Ureter (tissue), 1 donor: ENCODE measurements at regions not wholly inside any gene's neighbourhood (a gene's known extent, or its start where the extent isn't known, plus 50 kb on each side); places are given as distances from the start of the nearest gene placed in this dataset.

Source experiments
- DNase-seq: peaks from one replicate; pipeline ENCODE4 v3.0.0-alpha.2; 2020; ENCODE audit warnings: low spot score
- donor health status: DM: yes; HTN: yes; CAD: no.

GRCh38 chr18:73962256-73962655 is 185.4 kb downstream of the FBXO15 start:
- no peak for DNase-seq

- no peak for DNase-seq
Observed at GRCh38 chr18:73961804-73962203, 185.8 kb downstream of the FBXO15 start.

- DNase-seq = no peak
Observed at GRCh38 chr18:73959352-73959751, 188.3 kb downstream of the FBXO15 start.

GRCh38 chr18:73954268-73954667 is 193.4 kb downstream of the FBXO15 start:
- DNase-seq = no peak

GRCh38 chr18:73952296-73952946 is 195.2 kb downstream of the FBXO15 start:
- peak; percentile 28 for DNase-seq

GRCh38 chr18:73950116-73950700 is 197.4 kb downstream of the FBXO15 start:
- peak; percentile 6 for DNase-seq

GRCh38 chr18:73948497-73948896 is 199.1 kb downstream of the FBXO15 start:
- DNase-seq = peak; percentile 6

GRCh38 chr18:73948084-73948483 is 199.6 kb downstream of the FBXO15 start:
- DNase-seq = peak; percentile 29

GRCh38 chr18:73947180-73947921 is 200.3 kb downstream of the FBXO15 start:
- no peak for DNase-seq

- peak; percentile 8 for DNase-seq
Observed at GRCh38 chr18:73945130-73945792, 202.4 kb downstream of the FBXO15 start.

- DNase-seq = no peak
Observed at GRCh38 chr18:73944715-73945114, 202.9 kb downstream of the FBXO15 start.

GRCh38 chr18:73943763-73944162 is 203.9 kb downstream of the FBXO15 start:
- DNase-seq = peak; percentile 32

- peak; percentile 17 for DNase-seq
Observed at GRCh38 chr18:73942956-73943355, 204.7 kb downstream of the FBXO15 start.

- peak; percentile 38 for DNase-seq
Observed at GRCh38 chr18:73942081-73942625, 205.5 kb downstream of the FBXO15 start.

- peak; percentile 23 for DNase-seq
Observed at GRCh38 chr18:73940721-73941120, 206.9 kb downstream of the FBXO15 start.

GRCh38 chr18:73939391-73939790 is 208.2 kb downstream of the FBXO15 start:
- no peak for DNase-seq

GRCh38 chr18:73933685-73934084 is 213.9 kb downstream of the FBXO15 start:
- DNase-seq = no peak

- DNase-seq = no peak
Observed at GRCh38 chr18:73932976-73933375, 214.7 kb downstream of the FBXO15 start.

- DNase-seq = no peak
Observed at GRCh38 chr18:73927496-73927895, 220.1 kb downstream of the FBXO15 start.

- no peak for DNase-seq
Observed at GRCh38 chr18:73924836-73925235, 222.8 kb downstream of the FBXO15 start.

- no peak for DNase-seq
Observed at GRCh38 chr18:73924307-73924706, 223.3 kb downstream of the FBXO15 start.

GRCh38 chr18:73923866-73924265 is 223.8 kb downstream of the FBXO15 start:
- no peak for DNase-seq
